ENCODE measurements at regions not wholly inside any gene's neighbourhood (a gene's known extent, or its start where the extent isn't known, plus 50 kb on each side); places are given as distances from the start of the nearest gene placed in this dataset.

GRCh38 chr6:138590796-138591709, 91.8 kb upstream of the NHSL1 start (continued):
- no peak for TF ChIP-seq PHF21A (CRISPR knock-in tag; IDR thresholded peaks at IDR 0.05)
- TF ChIP-seq NAIF1 (CRISPR knock-in tag; IDR thresholded peaks at IDR 0.05; ENCODE audit: borderline replicate concordance): no peak
- TF ChIP-seq ZNF232 (CRISPR knock-in tag; IDR thresholded peaks at IDR 0.05; ENCODE audit: borderline replicate concordance): no peak
- TF ChIP-seq ZNF136 (CRISPR knock-in tag; IDR thresholded peaks at IDR 0.05; ENCODE audit: low read depth): no peak
- no peak for TF ChIP-seq RBM39 (IDR thresholded peaks at IDR 0.05; ENCODE audit: low read depth, low read length, poor library complexity, severe bottlenecking)
- TF ChIP-seq KLF13 (CRISPR knock-in tag; IDR thresholded peaks at IDR 0.05): no peak
- no peak for TF ChIP-seq RFX5 (IDR thresholded peaks at IDR 0.05; ENCODE audit: low read depth, low read length)
- TF ChIP-seq ZNF124 (CRISPR knock-in tag; IDR thresholded peaks at IDR 0.05): no peak
- TF ChIP-seq NFE2L1 (CRISPR knock-in tag; IDR thresholded peaks at IDR 0.05; ENCODE audit: borderline replicate concordance): no peak
- no peak for TF ChIP-seq ZGPAT (CRISPR knock-in tag; IDR thresholded peaks at IDR 0.05)
- no peak for TF ChIP-seq ZBTB46 (CRISPR knock-in tag; IDR thresholded peaks at IDR 0.05; ENCODE audit: borderline replicate concordance)
- TF ChIP-seq PCBP1 (IDR thresholded peaks at IDR 0.05; ENCODE audit: borderline replicate concordance, low read depth, low read length): no peak
- no peak for TF ChIP-seq ZNF780A (CRISPR knock-in tag; IDR thresholded peaks at IDR 0.05)
- TF ChIP-seq AFF4 (CRISPR knock-in tag; IDR thresholded peaks at IDR 0.05): no peak
- no peak for TF ChIP-seq ZNF253 (CRISPR knock-in tag; IDR thresholded peaks at IDR 0.05; ENCODE audit: borderline replicate concordance)
- TF ChIP-seq ZNF138 (CRISPR knock-in tag; IDR thresholded peaks at IDR 0.05; ENCODE audit: low read depth): no peak
- no peak for TF ChIP-seq CBX5 (CRISPR knock-in tag; IDR thresholded peaks at IDR 0.05; ENCODE audit: borderline replicate concordance)
- peak; percentile 26 for TF ChIP-seq ASH2L (IDR thresholded peaks at IDR 0.05; ENCODE audit: insufficient read length, low read depth, low read length)
- no peak for TF ChIP-seq BCL3 (CRISPR knock-in tag; IDR thresholded peaks at IDR 0.05)
- no peak for TF ChIP-seq MAX (IDR thresholded peaks at IDR 0.05)
- no peak for TF ChIP-seq TOE1 (CRISPR knock-in tag; IDR thresholded peaks at IDR 0.05)
